Smooth muscle cell (in vitro differentiated cells): ENCODE measurements at regions not wholly inside any gene's neighbourhood (a gene's known extent, or its start where the extent isn't known, plus 50 kb on each side); places are given as distances from the start of the nearest gene placed in this dataset.
"Not testable (repeated sequence)": the region's sequence is repeated elsewhere in the genome, so short reads cannot be mapped to it uniquely, and the experiment has no call there.

Source experiments
- DNase-seq: peaks from one replicate; lab custom pipeline; 2025; ENCODE audit not compliant: unreplicated experiment; lab: John Stamatoyannopoulos, UW
- H2AFZ ChIP-seq: fragments of 200-600 bp; sonication (generic); 2 replicates; pipeline ENCODE4 v1.6.0; 2016; ENCODE audit warnings: antibody characterized with exemption, low read depth, mild to moderate bottlenecking
- H3F3A ChIP-seq: fragments of 200-600 bp; sonication (generic); 2 replicates; pipeline ENCODE4 v1.6.0; 2017; ENCODE audit warnings: antibody characterized with exemption, low read depth
- H3K27ac ChIP-seq: fragments of 200-600 bp; sonication (generic); 2 replicates; pipeline ENCODE4 v1.5.1; 2016; ENCODE audit warnings: low read depth, mild to moderate bottlenecking
- H3K27me3 ChIP-seq: fragments of 200-600 bp; sonication (generic); 2 replicates; pipeline ENCODE4 v1.6.1; 2016; ENCODE audit warnings: low read depth, mild to moderate bottlenecking
- H3K36me3 ChIP-seq: fragments of 200-600 bp; sonication (generic); 2 replicates; pipeline ENCODE4 v1.5.1; 2016; ENCODE audit warnings: low read depth
- H3K4me1 ChIP-seq: fragments of 200-600 bp; sonication (generic); 2 replicates; pipeline ENCODE4 v1.5.1; 2016; ENCODE audit warnings: low read depth
- H3K4me2 ChIP-seq: fragments of 200-600 bp; sonication (generic); 2 replicates; pipeline ENCODE4 v1.6.0; 2016; ENCODE audit warnings: mild to moderate bottlenecking
- H3K4me3 ChIP-seq: fragments of 200-600 bp; sonication (generic); 2 replicates; pipeline ENCODE4 v1.5.1; 2016; ENCODE audit warnings: mild to moderate bottlenecking
- H3K79me2 ChIP-seq: fragments of 200-600 bp; sonication (generic); 2 replicates; pipeline ENCODE4 v1.6.0; 2016; ENCODE audit warnings: low read depth, mild to moderate bottlenecking
- H3K9ac ChIP-seq: fragments of 200-600 bp; sonication (generic); 2 replicates; pipeline ENCODE4 v1.6.0; 2016; ENCODE audit warnings: low read depth
- H3K9me3 ChIP-seq: fragments of 200-600 bp; sonication (generic); replicated peaks from 2 replicates; pipeline ENCODE4 v1.5.1; 2016; ENCODE audit warnings: low read depth
- H4K20me1 ChIP-seq: fragments of 200-600 bp; sonication (generic); 2 replicates; pipeline ENCODE4 v1.6.0; 2016; ENCODE audit warnings: low read depth
- CTCF ChIP-seq: fragments of 200-600 bp; sonication (generic); IDR thresholded peaks from 2 replicates; pipeline ENCODE4 v1.5.1; 2017; ENCODE audit warnings: borderline replicate concordance, mild to moderate bottlenecking, antibody characterized with exemption; ENCODE audit not compliant: insufficient read depth, poor library complexity, severe bottlenecking
- WGBS: methylation state at CpG from one replicate; pipeline ENCODE4 v1.1.7; 2016; ENCODE audit warnings: low lambda C conversion rate; 5-methylcytosine and 5-hydroxymethylcytosine counted together

- no peak for DNase-seq
- H4K20me1 ChIP-seq = no peaks in the 10 kb centered on the region
- no peaks in the 10 kb centered on the region for H3F3A ChIP-seq
- H3K4me3 ChIP-seq = no peak overlapping the region
- no peak overlapping the region for H3K27ac ChIP-seq
- no peaks in the 10 kb centered on the region for H3K79me2 ChIP-seq
- no peak overlapping the region for H3K9ac ChIP-seq
- no peak overlapping the region for H3K4me2 ChIP-seq
- H3K4me1 ChIP-seq = no peaks in the 10 kb centered on the region
- no peaks in the 10 kb centered on the region for H3K9me3 ChIP-seq
- no peak overlapping the region for H2AFZ ChIP-seq
- no peaks in the 10 kb centered on the region for H3K27me3 ChIP-seq
- 45% methylated on average over 3 of the region's 3 CpGs for WGBS
- TF ChIP-seq CTCF = no peak
- no peaks in the 10 kb centered on the region for H3K36me3 ChIP-seq
Measured at GRCh38 chr2:35963824-35964223, 391.8 kb upstream of the CRIM1 start.

DNA sequence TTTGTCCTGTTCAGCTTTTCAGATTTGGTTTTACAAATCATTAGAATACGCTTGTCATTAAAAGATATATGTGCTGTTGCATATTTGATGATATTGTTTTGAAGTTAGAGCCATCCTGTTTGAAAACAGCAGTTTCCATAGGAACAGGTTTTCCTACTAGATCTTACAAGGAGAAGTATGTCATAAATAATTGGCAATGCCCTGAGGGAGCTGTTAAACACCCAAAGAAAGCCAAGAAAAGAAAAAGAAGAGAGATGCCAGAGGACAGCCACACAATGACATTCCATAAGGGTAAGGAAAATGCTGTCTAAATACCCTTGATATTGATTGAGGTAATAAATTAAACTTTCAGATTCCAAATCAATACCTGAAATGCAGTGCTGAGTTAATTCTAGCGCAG, 392.2 kb upstream of the CRIM1 start:
- 95% methylated on average over 2 of the region's 2 CpGs for WGBS
- Histone ChIP-seq H3K4me2 (no peak overlapping the region), H3K4me1 (no peaks in the 10 kb centered on the region), H3K36me3 (no peaks in the 10 kb centered on the region), H3K27ac (no peak overlapping the region), H3K79me2 (no peaks in the 10 kb centered on the region), H2AFZ (no peak overlapping the region), H4K20me1 (no peaks in the 10 kb centered on the region), H3K27me3 (no peaks in the 10 kb centered on the region), H3K4me3 (no peak overlapping the region), H3K9me3 (no peaks in the 10 kb centered on the region), H3F3A (no peaks in the 10 kb centered on the region), H3K9ac (no peak overlapping the region)
- no peak for DNase-seq
- TF ChIP-seq CTCF = no peak

DNA sequence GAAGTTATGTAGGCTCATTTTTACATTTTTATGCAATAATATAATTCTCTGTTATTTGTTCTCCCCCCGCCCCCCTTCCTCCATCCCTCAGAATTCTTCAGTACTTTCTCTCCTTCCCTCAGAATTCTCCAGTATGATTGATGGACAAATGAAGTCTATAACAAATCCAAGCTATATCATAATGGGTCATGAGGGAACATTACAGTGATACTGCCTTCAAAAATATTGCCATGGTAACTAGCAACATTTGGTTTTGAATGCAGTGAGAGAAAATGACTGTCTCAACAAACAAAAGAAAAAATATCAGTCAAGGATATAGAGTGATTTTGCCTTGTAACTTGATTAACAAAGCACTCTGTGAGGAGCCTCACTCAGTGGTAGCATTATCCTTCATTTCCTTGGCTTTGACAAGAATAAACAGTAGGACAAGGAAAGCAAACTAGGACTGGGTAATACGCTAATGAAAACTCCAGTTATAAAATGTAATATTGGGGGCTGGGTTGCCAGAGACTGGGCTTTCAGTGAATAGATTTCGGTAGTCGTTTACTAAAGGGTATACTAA, 392.9 kb upstream of the CRIM1 start:
- Histone ChIP-seq H3K79me2 (no peaks in the 10 kb centered on the region), H3K36me3 (no peaks in the 10 kb centered on the region), H3K27me3 (no peaks in the 10 kb centered on the region), H3K27ac (no peak overlapping the region), H3K4me2 (no peak overlapping the region), H3K9ac (no peak overlapping the region), H3K4me1 (no peaks in the 10 kb centered on the region), H3F3A (no peaks in the 10 kb centered on the region), H4K20me1 (no peaks in the 10 kb centered on the region), H2AFZ (no peak overlapping the region), H3K4me3 (no peak overlapping the region), H3K9me3 (no peaks in the 10 kb centered on the region)
- WGBS = 89% methylated on average over 4 of the region's 4 CpGs
- DNase-seq = no peak
- no peak for TF ChIP-seq CTCF

DNA sequence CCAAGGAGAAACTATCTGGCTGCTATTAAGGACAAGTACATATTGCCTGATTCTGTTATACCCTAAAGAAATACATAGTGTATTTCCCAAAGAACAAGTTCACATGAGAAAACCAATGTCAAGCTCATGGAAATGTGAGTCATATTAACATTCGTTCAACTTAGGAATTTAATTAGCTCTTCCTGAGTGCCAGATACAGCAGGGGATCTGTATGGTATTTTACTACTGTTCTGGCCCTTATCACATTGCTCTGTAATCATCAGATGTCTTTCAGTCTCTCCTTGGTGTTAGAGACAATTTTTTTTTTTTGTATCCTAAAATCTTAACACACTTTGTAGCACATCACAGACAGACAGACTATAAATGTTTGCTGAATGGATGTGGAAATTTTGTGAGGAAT, 395.0 kb upstream of the CRIM1 start:
- no peaks in the 10 kb centered on the region for H3K9me3 ChIP-seq
- H2AFZ ChIP-seq = no peak overlapping the region
- H3K27ac ChIP-seq = no peak overlapping the region
- no peak overlapping the region for H3K9ac ChIP-seq
- H3K4me2 ChIP-seq = no peak overlapping the region
- no peaks in the 10 kb centered on the region for H3F3A ChIP-seq
- H4K20me1 ChIP-seq = no peaks in the 10 kb centered on the region
- no peaks in the 10 kb centered on the region for H3K4me1 ChIP-seq
- H3K79me2 ChIP-seq = no peaks in the 10 kb centered on the region
- no peak overlapping the region for H3K4me3 ChIP-seq
- no peak for DNase-seq
- WGBS = 9% methylated on average over 1 of the region's 1 CpG
- no peak for TF ChIP-seq CTCF
- no peaks in the 10 kb centered on the region for H3K36me3 ChIP-seq
- H3K27me3 ChIP-seq = no peaks in the 10 kb centered on the region

DNA sequence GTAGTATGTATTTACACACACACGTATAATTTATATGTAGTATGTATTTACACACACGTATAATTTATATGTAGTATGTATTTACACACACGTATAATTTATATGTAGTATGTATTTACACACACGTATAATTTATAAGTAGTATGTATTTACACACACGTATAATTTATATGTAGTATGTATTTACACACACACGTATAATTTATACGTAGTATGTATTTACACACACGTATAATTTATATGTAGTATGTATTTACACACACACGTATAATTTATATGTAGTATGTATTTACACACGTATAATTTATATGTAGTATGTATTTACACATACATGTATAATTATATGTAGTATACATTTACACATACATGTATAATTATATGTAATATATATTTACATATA, 398.5 kb upstream of the CRIM1 start:
- H3F3A ChIP-seq, H3K4me1 ChIP-seq, H3K4me3 ChIP-seq, H3K36me3 ChIP-seq, H3K27me3 ChIP-seq, H3K9ac ChIP-seq, H2AFZ ChIP-seq, H3K9me3 ChIP-seq, H4K20me1 ChIP-seq, H3K27ac ChIP-seq, DNase-seq, H3K4me2 ChIP-seq, H3K79me2 ChIP-seq: not testable (repeated sequence)
- WGBS = 94% methylated on average over 10 of the region's 10 CpGs
